ENCODE measurements at regions not wholly inside any gene's neighbourhood (a gene's known extent, or its start where the extent isn't known, plus 50 kb on each side); places are given as distances from the start of the nearest gene placed in this dataset.

DNA sequence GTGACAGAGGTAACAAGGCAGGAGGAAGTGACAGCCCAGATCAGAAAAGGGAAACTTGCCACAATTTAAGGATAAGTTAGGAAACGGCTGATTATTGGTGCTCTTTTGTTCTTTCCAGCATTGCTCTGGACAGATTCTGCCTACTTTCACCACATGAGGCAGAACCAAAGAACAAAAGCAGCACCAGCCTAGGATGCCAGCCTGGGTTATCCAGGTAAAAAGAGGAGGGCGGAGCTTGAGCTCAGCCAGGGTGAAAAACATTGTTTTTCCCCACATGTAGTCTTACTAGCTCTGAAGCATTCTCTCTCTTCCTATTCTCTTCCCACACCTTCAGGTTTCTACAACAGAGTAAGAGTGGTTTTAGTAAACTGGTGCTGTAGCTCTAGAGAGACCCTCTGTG lies 300.5 kb downstream of the TMX3 start:
- TF ChIP-seq, protein P1, sequence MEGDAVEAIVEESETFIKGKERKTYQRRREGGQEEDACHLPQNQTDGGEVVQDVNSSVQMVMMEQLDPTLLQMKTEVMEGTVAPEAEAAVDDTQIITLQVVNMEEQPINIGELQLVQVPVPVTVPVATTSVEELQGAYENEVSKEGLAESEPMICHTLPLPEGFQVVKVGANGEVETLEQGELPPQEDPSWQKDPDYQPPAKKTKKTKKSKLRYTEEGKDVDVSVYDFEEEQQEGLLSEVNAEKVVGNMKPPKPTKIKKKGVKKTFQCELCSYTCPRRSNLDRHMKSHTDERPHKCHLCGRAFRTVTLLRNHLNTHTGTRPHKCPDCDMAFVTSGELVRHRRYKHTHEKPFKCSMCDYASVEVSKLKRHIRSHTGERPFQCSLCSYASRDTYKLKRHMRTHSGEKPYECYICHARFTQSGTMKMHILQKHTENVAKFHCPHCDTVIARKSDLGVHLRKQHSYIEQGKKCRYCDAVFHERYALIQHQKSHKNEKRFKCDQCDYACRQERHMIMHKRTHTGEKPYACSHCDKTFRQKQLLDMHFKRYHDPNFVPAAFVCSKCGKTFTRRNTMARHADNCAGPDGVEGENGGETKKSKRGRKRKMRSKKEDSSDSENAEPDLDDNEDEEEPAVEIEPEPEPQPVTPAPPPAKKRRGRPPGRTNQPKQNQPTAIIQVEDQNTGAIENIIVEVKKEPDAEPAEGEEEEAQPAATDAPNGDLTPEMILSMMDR (IDR thresholded peaks at IDR 0.05; ENCODE audit: poor library complexity) = no peak
- no peak for TF ChIP-seq EZH2 (IDR thresholded peaks at IDR 0.05; ENCODE audit: borderline replicate concordance)

Measured in hepatocyte (in vitro differentiated cells).